Astrocyte of the spinal cord (primary cell): ENCODE measurements at regions not wholly inside any gene's neighbourhood (a gene's known extent, or its start where the extent isn't known, plus 50 kb on each side); places are given as distances from the start of the nearest gene placed in this dataset.

Experiments
- DNase-seq: peaks from one replicate; pipeline ENCODE4 v3.0.0; 2011; ENCODE audit warnings: low read depth, low spot score
- H3K4me3 ChIP-seq: 2 replicates; pipeline ENCODE4 v1.5.1; 2011; ENCODE audit warnings: low read depth, mild to moderate bottlenecking, low read length, moderate library complexity
- in situ Hi-C: cut with HindIII; loops from 2 replicates; pipeline ENCODE4 v1.10.0; 2017; ENCODE audit warnings: low sequenced_read_pairs
- TF ChIP-seq, protein P1 (sequence below): IDR thresholded peaks from 2 replicates; pipeline ENCODE4 v1.5.1; 2012; ENCODE audit warnings: low read depth, mild to moderate bottlenecking, low read length, inconsistent platforms

GRCh38 chr17:77426676-77427386 lies 286.1 kb downstream of the SEC14L1 start:
- in situ Hi-C loops: no loop called here
- H3K4me3 ChIP-seq: no peak overlapping the region
- no peak for DNase-seq
- TF ChIP-seq, protein P1, sequence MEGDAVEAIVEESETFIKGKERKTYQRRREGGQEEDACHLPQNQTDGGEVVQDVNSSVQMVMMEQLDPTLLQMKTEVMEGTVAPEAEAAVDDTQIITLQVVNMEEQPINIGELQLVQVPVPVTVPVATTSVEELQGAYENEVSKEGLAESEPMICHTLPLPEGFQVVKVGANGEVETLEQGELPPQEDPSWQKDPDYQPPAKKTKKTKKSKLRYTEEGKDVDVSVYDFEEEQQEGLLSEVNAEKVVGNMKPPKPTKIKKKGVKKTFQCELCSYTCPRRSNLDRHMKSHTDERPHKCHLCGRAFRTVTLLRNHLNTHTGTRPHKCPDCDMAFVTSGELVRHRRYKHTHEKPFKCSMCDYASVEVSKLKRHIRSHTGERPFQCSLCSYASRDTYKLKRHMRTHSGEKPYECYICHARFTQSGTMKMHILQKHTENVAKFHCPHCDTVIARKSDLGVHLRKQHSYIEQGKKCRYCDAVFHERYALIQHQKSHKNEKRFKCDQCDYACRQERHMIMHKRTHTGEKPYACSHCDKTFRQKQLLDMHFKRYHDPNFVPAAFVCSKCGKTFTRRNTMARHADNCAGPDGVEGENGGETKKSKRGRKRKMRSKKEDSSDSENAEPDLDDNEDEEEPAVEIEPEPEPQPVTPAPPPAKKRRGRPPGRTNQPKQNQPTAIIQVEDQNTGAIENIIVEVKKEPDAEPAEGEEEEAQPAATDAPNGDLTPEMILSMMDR: no peak

GRCh38 chr17:77427391-77427991 lies 286.7 kb downstream of the SEC14L1 start:
- peak; percentile 86 for DNase-seq
- in situ Hi-C loops: no loop called here
- H3K4me3 ChIP-seq: no peak overlapping the region
- TF ChIP-seq, protein P1: no peak

DNA sequence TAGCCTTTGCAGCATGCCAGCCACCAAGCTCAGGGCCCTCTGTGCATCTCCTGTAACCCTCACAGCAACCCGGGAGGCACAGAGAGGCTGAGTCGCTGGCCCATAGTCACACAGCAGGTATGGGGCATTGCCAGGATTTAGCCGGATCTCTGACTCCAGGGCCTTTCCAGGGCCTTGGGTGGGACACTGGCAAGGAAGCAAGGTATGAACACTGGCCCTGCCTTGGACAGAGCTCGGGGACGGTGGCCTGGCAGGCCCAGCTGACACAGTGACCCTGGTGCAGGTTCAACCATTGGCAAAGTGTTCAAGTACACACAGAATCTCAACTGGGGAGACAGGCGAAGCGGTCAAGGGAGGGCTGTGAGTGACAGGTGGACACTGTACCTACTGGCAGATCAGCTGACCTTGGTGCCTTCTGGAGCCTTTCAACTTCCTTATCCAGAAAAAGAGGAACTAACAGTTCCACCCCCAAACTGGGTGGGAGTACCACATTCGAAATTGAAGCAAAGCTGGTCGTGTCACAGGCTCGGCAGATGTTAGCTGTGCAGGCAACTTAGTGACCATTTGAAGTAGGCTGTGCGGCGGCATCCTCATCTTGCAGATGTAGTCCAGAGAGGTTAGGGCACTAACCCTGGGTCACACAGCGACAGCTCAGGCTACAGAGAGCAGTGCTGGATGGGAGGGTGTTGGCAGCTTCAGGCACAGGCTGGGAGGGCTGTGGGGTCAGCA lies 287.4 kb downstream of the SEC14L1 start:
- no peak for DNase-seq
- H3K4me3 ChIP-seq: no peak overlapping the region
- in situ Hi-C loops: no loop called here
- TF ChIP-seq, protein P1: no peak

- DNase-seq: no peak
- in situ Hi-C loops: no loop called here
- TF ChIP-seq, protein P1: no peak
- no peak overlapping the region for H3K4me3 ChIP-seq
Observed at GRCh38 chr17:77428749-77429368, 288.1 kb downstream of the SEC14L1 start.

DNA sequence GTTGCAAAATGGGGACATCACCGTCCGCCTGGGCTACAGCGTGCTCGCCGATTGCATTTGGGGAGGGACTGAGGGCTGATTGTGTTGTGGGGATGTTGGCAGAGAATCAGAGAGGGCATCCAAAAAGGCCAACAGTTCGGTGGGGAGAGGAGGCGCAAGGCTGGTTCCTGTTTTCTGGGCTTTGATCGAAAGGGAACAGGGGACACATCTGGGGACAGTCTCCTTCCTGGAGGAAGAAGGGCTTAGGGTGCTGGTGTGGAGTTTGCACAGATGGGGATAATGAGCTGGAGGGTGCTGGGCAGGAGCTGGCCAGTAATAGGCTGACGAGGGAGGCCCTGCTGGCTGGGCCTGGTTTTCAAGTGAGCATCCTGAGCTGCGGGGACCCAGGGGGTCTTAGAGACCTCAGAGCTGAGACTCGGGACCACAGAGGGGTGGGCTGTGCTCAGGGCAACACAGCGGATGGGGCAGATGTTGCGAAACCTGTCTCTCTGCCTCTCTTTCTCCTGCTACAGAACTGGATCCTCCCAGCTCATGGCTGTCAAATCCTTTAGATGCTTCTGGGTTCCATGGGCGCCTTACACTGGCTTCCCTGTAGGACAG lies 288.7 kb downstream of the SEC14L1 start:
- H3K4me3 ChIP-seq: no peak overlapping the region
- no peak for DNase-seq
- in situ Hi-C loops: no loop called here
- TF ChIP-seq, protein P1: no peak

DNA sequence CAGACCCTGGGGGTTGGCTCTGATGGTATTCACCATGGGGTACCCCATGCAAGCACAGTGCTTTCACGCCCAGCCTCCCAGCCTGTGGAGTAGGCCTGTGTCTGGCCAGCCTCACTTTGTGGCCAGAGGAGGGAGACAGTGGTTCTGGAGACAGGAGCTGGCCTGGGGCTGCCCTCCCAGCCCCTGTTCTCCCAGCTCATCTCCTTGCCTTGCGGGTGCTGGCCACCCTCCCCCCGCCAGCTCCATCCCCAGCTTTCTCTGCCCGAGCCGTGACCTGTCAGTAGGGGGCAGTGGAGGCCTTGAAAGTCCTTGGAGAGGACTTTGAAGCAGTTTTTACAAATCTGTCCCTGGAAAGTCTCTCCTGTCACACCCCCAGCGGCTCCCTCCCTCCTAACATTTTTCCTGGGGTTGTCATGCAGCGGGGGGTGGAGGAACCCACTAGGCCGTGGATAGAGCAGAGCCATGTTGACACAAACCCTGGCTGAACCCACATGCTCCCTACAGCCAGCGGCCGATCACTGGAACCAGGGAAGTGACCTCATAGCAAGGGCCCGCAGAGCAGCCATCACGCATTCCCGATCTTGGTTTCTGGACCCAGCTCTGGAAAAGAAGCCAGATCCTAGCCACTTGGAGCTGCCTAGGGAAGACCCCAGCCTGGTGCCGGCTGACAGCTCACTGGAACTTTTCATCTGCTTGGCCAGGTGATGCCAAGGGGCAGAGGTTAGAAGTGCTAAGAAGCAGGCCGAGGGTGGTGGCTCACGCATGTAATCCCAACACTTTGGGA lies 289.4 kb downstream of the SEC14L1 start:
- no peak overlapping the region for H3K4me3 ChIP-seq
- peak; percentile 98 for DNase-seq
- in situ Hi-C loops: no loop called here
- TF ChIP-seq, protein P1: peak; percentile 84
